Subcutaneous abdominal adipose tissue (tissue), 5 donors: ENCODE measurements at regions not wholly inside any gene's neighbourhood (a gene's known extent, or its start where the extent isn't known, plus 50 kb on each side); places are given as distances from the start of the nearest gene placed in this dataset.

Experiments
- H3K27ac ChIP-seq: one replicate; pipeline ENCODE4 v1.7.0; 2013; ENCODE audit warnings: low read depth, mild to moderate bottlenecking, inconsistent platforms, low read length, moderate library complexity
- H3K27me3 ChIP-seq, 5 donors: one replicate each; pipeline ENCODE4 v1.7.0; 2013; ENCODE audit warnings: low read length in 5 of 5, inconsistent platforms in 1 of 5; ENCODE audit not compliant: control insufficient read depth in 5 of 5, insufficient read depth in 4 of 5
- H3K36me3 ChIP-seq, 5 donors: one replicate each; pipeline ENCODE4 v1.7.0; 2013; ENCODE audit warnings: low read length in 5 of 5; ENCODE audit not compliant: control insufficient read depth in 5 of 5, insufficient read depth in 5 of 5
- H3K4me1 ChIP-seq, 5 donors: one replicate each; pipeline ENCODE4 v1.7.0; 2013; ENCODE audit warnings: low read length in 5 of 5, mild to moderate bottlenecking in 3 of 5, moderate library complexity in 1 of 5; ENCODE audit not compliant: control insufficient read depth in 5 of 5, insufficient read depth in 5 of 5
- H3K4me3 ChIP-seq, 5 donors: one replicate each; pipeline ENCODE4 v1.7.0; 2013; ENCODE audit warnings: low read length in 5 of 5, low read depth in 1 of 5
- H3K9ac ChIP-seq, 5 donors: one replicate each; pipeline ENCODE4 v1.7.0; 2013; ENCODE audit warnings: low read length in 5 of 5, mild to moderate bottlenecking in 4 of 5, moderate library complexity in 3 of 5
- H3K9me3 ChIP-seq, 5 donors: one replicate each; pipeline ENCODE4 v1.7.0; 2013; ENCODE audit warnings: low read length in 5 of 5; ENCODE audit not compliant: control insufficient read depth in 5 of 5
- donor health status: healthy.
- donor health status: healthy.
- donor health status: healthy.
- donor health status: healthy.
- donor health status: healthy.

DNA sequence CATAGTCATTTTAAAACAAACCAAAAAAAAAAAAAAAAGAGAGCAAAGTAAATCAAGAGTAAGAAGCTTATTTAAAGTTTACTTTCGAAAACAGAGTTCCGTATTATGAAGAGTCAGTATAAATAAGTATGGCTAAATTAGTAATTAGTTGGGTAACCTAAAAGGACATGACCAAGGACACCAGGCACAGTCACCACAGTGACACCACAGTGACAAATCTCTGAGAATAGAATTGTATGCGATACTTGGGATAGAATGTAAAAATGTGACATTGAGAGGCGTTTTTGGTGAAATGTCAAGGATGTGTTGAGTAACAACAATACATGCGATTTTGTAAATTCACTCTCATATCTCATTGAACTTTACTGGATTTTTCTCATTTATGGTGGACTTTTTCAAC is 150.9 kb upstream of the SPEF2 start:
- Histone ChIP-seq H3K4me1 (no peaks in the 10 kb centered on the region), H3K9ac (no peak overlapping the region), H3K27me3 (no peaks in the 10 kb centered on the region), H3K36me3 (no peaks in the 10 kb centered on the region), H3K27ac (no peak overlapping the region), H3K9me3 (peaks cover 0 to 5% (median 0%) of the 10 kb centered on the region in 5 donors), H3K4me3 (no peak overlapping the region)

DNA sequence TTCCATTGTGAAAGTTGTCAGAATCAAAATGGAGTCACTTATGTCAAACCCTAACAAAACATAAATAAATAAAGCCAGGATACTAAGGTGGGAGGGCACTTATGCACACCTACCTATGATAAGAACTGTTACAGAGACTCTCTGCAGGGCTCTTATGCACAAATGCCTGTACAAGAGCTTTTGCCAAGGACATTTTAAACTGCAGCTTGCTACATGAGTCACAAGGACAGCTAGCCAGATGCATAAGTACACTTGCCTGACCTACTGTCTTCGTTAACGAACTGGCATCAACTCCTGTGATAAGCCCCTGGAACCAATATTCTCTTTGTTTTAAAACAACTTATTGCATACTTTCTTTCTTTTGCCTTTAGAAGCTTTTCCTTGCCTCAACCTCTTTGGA is 152.9 kb upstream of the SPEF2 start:
- H3K9ac ChIP-seq = no peak overlapping the region
- no peaks in the 10 kb centered on the region for H3K4me1 ChIP-seq
- H3K27ac ChIP-seq = no peak overlapping the region
- H3K36me3 ChIP-seq = no peaks in the 10 kb centered on the region
- H3K27me3 ChIP-seq = no peaks in the 10 kb centered on the region
- no peak overlapping the region for H3K4me3 ChIP-seq
- H3K9me3 ChIP-seq = peaks cover 0 to 5% (median 0%) of the 10 kb centered on the region in 5 donors

- no peaks in the 10 kb centered on the region for H3K36me3 ChIP-seq
Measured at GRCh38 chr5:35461530-35461929, 156.1 kb upstream of the SPEF2 start.

GRCh38 chr5:35458824-35459207 is 158.8 kb upstream of the SPEF2 start:
- no peaks in the 10 kb centered on the region for H3K4me1 ChIP-seq
- no peak overlapping the region for H3K27ac ChIP-seq
- peaks cover 0 to 4% (median 0%) of the 10 kb centered on the region in 5 donors for H3K9me3 ChIP-seq
- H3K4me3 ChIP-seq = no peak overlapping the region
- H3K27me3 ChIP-seq = no peaks in the 10 kb centered on the region
- no peak overlapping the region for H3K9ac ChIP-seq
- no peaks in the 10 kb centered on the region for H3K36me3 ChIP-seq

More at GRCh38 chr5:35461530-35461929, 156.1 kb upstream of the SPEF2 start:
- Histone ChIP-seq H3K4me1 (no peaks in the 10 kb centered on the region), H3K9me3 (peaks cover 0 to 5% (median 0%) of the 10 kb centered on the region in 5 donors), H3K9ac (no peak overlapping the region), H3K27ac (no peak overlapping the region), H3K4me3 (no peak overlapping the region), H3K27me3 (no peaks in the 10 kb centered on the region)

DNA sequence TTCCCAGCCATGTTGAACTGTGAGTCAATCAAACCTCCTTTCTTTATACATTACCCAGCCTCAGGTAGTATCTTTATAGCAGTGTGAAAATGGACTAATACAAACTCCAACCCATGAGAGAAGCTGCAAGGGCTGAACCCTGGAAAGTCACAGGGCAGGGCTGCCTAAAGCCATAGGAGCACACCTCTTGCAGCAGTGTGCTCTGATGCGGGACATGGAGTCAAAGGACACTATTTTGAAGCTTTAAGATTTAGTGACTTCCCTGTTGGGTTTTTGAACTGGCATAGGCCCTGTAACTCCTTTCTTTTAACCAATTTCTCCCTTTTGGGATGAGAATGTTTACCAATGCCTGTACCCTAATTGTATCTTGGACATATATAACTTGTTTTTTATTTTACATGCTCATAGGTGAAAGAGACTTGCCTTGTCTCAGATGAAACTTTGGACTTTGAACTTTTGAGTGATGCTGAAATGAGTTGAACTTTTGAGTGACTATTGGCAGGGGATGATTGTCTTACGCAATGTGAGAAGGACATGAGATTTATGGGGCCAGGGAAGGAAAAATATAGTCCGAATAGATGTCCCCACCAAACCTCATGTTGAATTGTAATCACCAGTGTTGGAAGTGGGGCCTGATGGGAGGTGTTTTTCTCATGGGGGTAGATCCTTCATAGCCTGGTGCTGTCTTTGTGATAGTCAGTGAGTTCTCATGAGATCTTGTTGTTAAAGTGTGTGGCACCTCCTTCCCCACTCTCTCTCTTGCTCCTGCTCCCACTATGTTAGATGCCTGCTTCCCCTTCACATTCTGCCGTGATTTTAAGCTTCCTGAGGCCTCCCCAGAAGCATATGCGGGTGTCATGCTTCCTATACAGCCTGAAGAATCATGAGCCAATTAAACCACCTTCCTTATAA is 159.5 kb upstream of the SPEF2 start:
- H3K4me1 ChIP-seq = no peaks in the 10 kb centered on the region
- H3K4me3 ChIP-seq = no peak overlapping the region
- no peak overlapping the region for H3K9ac ChIP-seq
- no peaks in the 10 kb centered on the region for H3K27me3 ChIP-seq
- H3K27ac ChIP-seq = no peak overlapping the region
- H3K36me3 ChIP-seq = no peaks in the 10 kb centered on the region
- peaks cover 0 to 4% (median 0%) of the 10 kb centered on the region in 5 donors for H3K9me3 ChIP-seq

DNA sequence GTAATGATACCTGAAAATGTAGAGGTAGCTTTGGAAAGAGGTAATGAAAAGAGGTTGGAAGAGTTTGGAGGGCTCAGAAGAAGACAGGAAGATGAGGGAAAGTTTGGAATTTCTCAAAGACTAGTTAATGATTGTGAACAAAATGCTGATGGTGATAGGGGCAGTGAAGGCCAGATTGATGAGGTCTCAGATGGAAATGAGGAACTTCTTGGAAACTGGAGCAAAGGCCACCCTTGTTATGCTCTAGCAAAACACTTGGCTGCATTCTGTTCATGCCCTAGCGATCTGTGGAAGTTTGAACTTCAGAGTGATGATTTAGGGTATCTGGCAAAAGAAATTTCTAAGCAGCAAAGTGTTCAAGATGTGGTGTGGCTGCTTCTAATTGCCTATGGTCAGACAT is 161.2 kb upstream of the SPEF2 start:
- Histone ChIP-seq H3K9ac (no peak overlapping the region), H3K36me3 (no peaks in the 10 kb centered on the region), H3K27me3 (no peaks in the 10 kb centered on the region), H3K4me1 (no peaks in the 10 kb centered on the region), H3K9me3 (peaks cover 0 to 4% (median 0%) of the 10 kb centered on the region in 5 donors), H3K4me3 (no peak overlapping the region), H3K27ac (no peak overlapping the region)

GRCh38 chr5:35454011-35454525 is 163.6 kb upstream of the SPEF2 start:
- Histone ChIP-seq H3K9ac (no peak overlapping the region), H3K36me3 (no peaks in the 10 kb centered on the region), H3K27me3 (no peaks in the 10 kb centered on the region), H3K27ac (no peak overlapping the region), H3K4me1 (no peaks in the 10 kb centered on the region), H3K4me3 (no peak overlapping the region), H3K9me3 (peaks cover 0 to 11% (median 0%) of the 10 kb centered on the region in 5 donors)

DNA sequence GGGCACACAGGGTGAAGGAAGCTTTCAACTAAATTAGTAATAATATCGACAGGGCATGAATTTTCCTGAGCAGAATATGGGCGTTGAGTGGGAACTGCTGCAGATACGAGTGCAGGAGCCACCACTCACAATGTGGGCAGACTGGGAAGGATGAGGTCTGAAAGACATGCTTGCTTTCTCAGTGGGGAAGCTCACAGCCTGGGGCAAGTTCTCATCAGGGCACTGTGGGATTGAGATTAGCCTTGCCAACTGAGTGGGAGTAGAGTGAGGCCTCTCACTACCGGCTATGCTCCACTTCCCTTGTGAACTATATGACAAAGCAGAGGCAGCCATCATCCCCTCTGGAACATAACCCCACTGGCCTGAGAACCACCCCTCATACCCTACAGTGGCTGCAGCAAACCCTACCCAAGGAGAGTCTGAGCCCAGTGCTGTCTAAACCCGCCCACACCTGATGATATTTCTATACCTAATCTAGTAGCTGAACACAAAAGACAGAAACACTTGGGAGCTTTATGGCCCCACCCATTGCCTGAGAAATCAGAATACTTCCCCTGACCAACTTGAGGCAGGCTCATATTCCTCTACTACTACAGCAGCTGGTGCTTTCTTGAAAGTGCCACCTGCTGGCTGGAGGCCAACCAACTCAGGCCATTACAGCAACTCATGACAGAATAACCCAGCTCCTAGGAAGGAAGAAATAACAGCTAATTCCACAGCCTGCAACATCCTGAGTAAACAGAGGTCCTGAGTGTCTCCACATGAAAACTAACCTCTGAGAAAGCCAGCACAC is 173.7 kb upstream of the SPEF2 start:
- Histone ChIP-seq H3K9me3 (peaks cover 0 to 4% (median 0%) of the 10 kb centered on the region in 5 donors), H3K4me1 (no peaks in the 10 kb centered on the region), H3K9ac (no peak overlapping the region), H3K36me3 (no peaks in the 10 kb centered on the region), H3K27me3 (no peaks in the 10 kb centered on the region), H3K27ac (no peak overlapping the region), H3K4me3 (no peak overlapping the region)

- no peak overlapping the region for H3K27ac ChIP-seq
- H3K4me3 ChIP-seq = no peak overlapping the region
- H3K9me3 ChIP-seq = peaks cover 0 to 4% (median 0%) of the 10 kb centered on the region in 5 donors
- no peak overlapping the region for H3K9ac ChIP-seq
- H3K27me3 ChIP-seq = no peaks in the 10 kb centered on the region
- H3K4me1 ChIP-seq = no peaks in the 10 kb centered on the region
- no peaks in the 10 kb centered on the region for H3K36me3 ChIP-seq
Measured at GRCh38 chr5:35442885-35443639, 174.6 kb upstream of the SPEF2 start.
